ENCODE measurements at regions not wholly inside any gene's neighbourhood (a gene's known extent, or its start where the extent isn't known, plus 50 kb on each side); places are given as distances from the start of the nearest gene placed in this dataset.

DNA sequence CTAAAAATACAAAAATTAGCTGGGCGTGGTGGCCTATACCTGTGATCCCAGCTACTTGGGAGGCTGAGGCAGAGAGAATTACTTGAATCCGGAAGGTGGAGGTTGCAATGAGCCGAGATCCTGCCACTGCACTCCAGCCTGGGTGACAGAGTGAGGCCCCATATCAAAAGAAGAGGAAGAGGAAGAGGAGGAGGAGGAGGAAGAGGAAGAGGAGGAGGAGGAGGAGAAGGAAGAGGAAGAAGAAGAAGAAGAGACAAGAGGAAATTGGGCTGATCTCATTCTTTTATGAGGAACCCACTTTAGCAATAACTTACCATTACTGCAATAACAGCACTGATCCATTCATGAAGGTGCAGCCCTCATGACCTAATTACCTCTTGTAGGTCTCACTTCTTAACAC lies 138.9 kb upstream of the GIMD1 start:
- TF ChIP-seq EZH2 (IDR thresholded peaks at IDR 0.05; ENCODE audit: borderline replicate concordance, insufficient read depth, low read depth, low read length, poor library complexity, severe bottlenecking): no peak
- TF ChIP-seq, protein P1, sequence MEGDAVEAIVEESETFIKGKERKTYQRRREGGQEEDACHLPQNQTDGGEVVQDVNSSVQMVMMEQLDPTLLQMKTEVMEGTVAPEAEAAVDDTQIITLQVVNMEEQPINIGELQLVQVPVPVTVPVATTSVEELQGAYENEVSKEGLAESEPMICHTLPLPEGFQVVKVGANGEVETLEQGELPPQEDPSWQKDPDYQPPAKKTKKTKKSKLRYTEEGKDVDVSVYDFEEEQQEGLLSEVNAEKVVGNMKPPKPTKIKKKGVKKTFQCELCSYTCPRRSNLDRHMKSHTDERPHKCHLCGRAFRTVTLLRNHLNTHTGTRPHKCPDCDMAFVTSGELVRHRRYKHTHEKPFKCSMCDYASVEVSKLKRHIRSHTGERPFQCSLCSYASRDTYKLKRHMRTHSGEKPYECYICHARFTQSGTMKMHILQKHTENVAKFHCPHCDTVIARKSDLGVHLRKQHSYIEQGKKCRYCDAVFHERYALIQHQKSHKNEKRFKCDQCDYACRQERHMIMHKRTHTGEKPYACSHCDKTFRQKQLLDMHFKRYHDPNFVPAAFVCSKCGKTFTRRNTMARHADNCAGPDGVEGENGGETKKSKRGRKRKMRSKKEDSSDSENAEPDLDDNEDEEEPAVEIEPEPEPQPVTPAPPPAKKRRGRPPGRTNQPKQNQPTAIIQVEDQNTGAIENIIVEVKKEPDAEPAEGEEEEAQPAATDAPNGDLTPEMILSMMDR (IDR thresholded peaks at IDR 0.05): no peak
- Mint-ChIP-seq H3K27me3 (peaks cover 4% of the 10 kb centered on the region), H3K4me3 (no peak overlapping the region), H3K4me1 (no peaks in the 10 kb centered on the region), H3K27ac (no peak overlapping the region), H3K9me3 (ENCODE audit: insufficient read depth) (no peaks in the 10 kb centered on the region)
- ChIA-PET CTCF (no interaction called here), POLR2A (no interaction called here)
- Histone ChIP-seq H2AFZ (ENCODE audit: insufficient read depth, low read depth, low read length, poor library complexity, severe bottlenecking) (no peak overlapping the region), H3K36me3 (replicated peaks in 1 of 2; ENCODE audit: control extremely low read depth in 1 of 2, control insufficient read depth in 1 of 2, extremely low read depth in 1 of 2, insufficient read depth in 2 of 2, low read length in 1 of 2) (no peaks in the 10 kb centered on the region), H3K27ac (ENCODE audit: low read length in 2 of 2) (no peak overlapping the region), H4K20me1 (ENCODE audit: control insufficient read depth, insufficient read depth, low read length, poor library complexity, severe bottlenecking) (no peaks in the 10 kb centered on the region), H3K4me1 (ENCODE audit: control insufficient read depth in 2 of 2, insufficient read depth in 2 of 2, low read length in 2 of 2) (no peaks in the 10 kb centered on the region), H3K27me3 (replicated peaks in 1 of 4; ENCODE audit: control extremely low read depth in 1 of 4, control insufficient read depth in 3 of 4, insufficient read depth in 4 of 4, low read length in 3 of 4) (no peaks in the 10 kb centered on the region), H3K9ac (ENCODE audit: low read length) (no peak overlapping the region), H3K4me2 (replicated peaks; ENCODE audit: low read depth, low read length, poor library complexity, severe bottlenecking) (no peak overlapping the region), H3K4me3 (ENCODE audit: control extremely low read depth in 1 of 5, extremely low read depth in 1 of 5, insufficient read depth in 1 of 5, low read depth in 2 of 5, low read length in 4 of 5) (no peak overlapping the region), H3K79me2 (ENCODE audit: control insufficient read depth, insufficient read depth, low read length) (no peaks in the 10 kb centered on the region), H3K9me3 (ENCODE audit: control extremely low read depth in 1 of 3, control insufficient read depth in 2 of 3, insufficient read depth in 1 of 3, low read length in 2 of 3) (no peaks in the 10 kb centered on the region)
- WGBS (ENCODE audit: insufficient coverage): 91% methylated on average over 3 of the region's 3 CpGs
- DNase-seq: no peak
- no peak for ATAC-seq (ENCODE audit: low read depth)
- intact Hi-C loops (cut with micrococcal nuclease): loop anchor here (10.0 kb wide), 1 partner anchor 243 kb away; no protein-coding TSS in a partner anchor

DNA sequence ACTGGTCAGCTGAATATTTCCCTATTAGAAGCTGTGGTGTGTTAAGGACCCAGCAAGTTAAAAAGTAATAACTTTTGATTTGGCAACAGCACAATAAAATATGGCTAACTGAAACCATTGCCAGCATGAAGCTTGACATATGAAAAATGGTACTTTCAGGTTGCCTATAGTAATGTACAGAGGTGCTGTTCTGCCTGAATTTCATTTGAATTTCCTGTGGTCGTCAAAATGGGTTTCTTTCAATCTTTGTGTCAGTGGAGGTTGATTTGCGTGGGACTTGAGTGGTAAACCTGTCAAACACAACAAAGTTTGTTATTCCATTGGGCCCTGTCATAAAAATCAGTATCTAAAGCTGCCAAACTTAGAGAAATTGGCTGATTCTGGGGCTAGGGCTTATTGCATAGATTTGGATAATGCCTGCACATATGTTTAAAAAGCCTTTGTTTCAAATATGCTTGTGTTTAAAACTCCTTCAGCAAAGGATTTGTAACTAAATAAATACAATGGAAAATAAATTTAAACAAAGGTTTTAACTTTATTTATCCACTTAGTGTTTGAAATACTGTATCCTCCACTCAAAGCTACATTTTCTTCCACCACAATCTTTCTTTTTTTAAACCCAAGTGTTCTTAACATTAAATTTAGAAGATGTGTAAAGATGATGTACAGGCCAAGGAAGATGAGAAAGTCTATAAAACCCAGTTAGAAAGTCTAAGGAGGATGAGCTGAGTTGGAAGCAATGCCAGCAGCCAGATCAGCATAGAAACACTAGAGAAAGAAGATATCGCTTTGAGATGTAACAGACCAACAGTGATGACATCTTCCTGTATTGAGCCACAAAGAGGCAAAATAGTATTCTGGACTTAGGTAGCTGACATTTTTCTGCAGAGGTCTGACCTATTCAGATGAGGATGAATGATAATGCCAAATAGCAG lies 134.8 kb upstream of the GIMD1 start:
- H3K4me3 ChIP-seq (ENCODE audit: control extremely low read depth in 1 of 5, extremely low read depth in 1 of 5, insufficient read depth in 1 of 5, low read depth in 2 of 5, low read length in 4 of 5): no peak overlapping the region
- H3K4me2 ChIP-seq (replicated peaks; ENCODE audit: low read depth, low read length, poor library complexity, severe bottlenecking): no peak overlapping the region
- Mint-ChIP-seq H3K27ac (no peak overlapping the region), H3K9me3 (ENCODE audit: insufficient read depth) (no peaks in the 10 kb centered on the region), H3K27me3 (peaks cover 10% of the 10 kb centered on the region), H3K4me3 (no peak overlapping the region), H3K4me1 (peaks cover 4% of the 10 kb centered on the region)
- CTCF ChIA-PET: no interaction called here
- ATAC-seq (ENCODE audit: low read depth) (no peak), DNase-seq (no peak)
- WGBS (ENCODE audit: insufficient coverage): 92% methylated on average over 1 of the region's 3 CpGs
- intact Hi-C loops (cut with micrococcal nuclease): loop anchor here (10.0 kb wide), 1 partner anchor 239 kb away; no protein-coding TSS in a partner anchor
- H3K9me3 ChIP-seq (ENCODE audit: control extremely low read depth in 1 of 3, control insufficient read depth in 2 of 3, insufficient read depth in 1 of 3, low read length in 2 of 3): no peaks in the 10 kb centered on the region
- TF ChIP-seq EZH2 (IDR thresholded peaks at IDR 0.05; ENCODE audit: borderline replicate concordance, insufficient read depth, low read depth, low read length, poor library complexity, severe bottlenecking): no peak
- TF ChIP-seq, protein P1 (IDR thresholded peaks at IDR 0.05): no peak
- H3K27me3 ChIP-seq (replicated peaks in 1 of 4; ENCODE audit: control extremely low read depth in 1 of 4, control insufficient read depth in 3 of 4, insufficient read depth in 4 of 4, low read length in 3 of 4): no peaks in the 10 kb centered on the region
- no peaks in the 10 kb centered on the region for H3K4me1 ChIP-seq (ENCODE audit: control insufficient read depth in 2 of 2, insufficient read depth in 2 of 2, low read length in 2 of 2)
- H3K36me3 ChIP-seq (replicated peaks in 1 of 2; ENCODE audit: control extremely low read depth in 1 of 2, control insufficient read depth in 1 of 2, extremely low read depth in 1 of 2, insufficient read depth in 2 of 2, low read length in 1 of 2): no peaks in the 10 kb centered on the region
- H3K79me2 ChIP-seq (ENCODE audit: control insufficient read depth, insufficient read depth, low read length): no peaks in the 10 kb centered on the region
- POLR2A ChIA-PET: no interaction called here
- no peaks in the 10 kb centered on the region for H4K20me1 ChIP-seq (ENCODE audit: control insufficient read depth, insufficient read depth, low read length, poor library complexity, severe bottlenecking)
- H2AFZ ChIP-seq (ENCODE audit: insufficient read depth, low read depth, low read length, poor library complexity, severe bottlenecking): no peak overlapping the region
- H3K9ac ChIP-seq (ENCODE audit: low read length): no peak overlapping the region
- H3K27ac ChIP-seq (ENCODE audit: low read length in 2 of 2): no peak overlapping the region

All from B cell (primary cell).